Heart left ventricle (tissue), 13 donors: ENCODE measurements at regions not wholly inside any gene's neighbourhood (a gene's known extent, or its start where the extent isn't known, plus 50 kb on each side); places are given as distances from the start of the nearest gene placed in this dataset.
"Not testable (repeated sequence)": the region's sequence is repeated elsewhere in the genome, so short reads cannot be mapped to it uniquely, and the experiment has no call there.

Experiments
- CTCF ChIP-seq, 12 donors: fragments of 200-600 bp; sonication (generic) in 4 of 12; IDR thresholded peaks; one replicate each; pipeline versions ENCODE4 v1.5.0 to v1.8.0; 2018 to 2022; ENCODE audit warnings: antibody characterized with exemption in 12 of 12, mild to moderate bottlenecking in 5 of 12
- POLR2A ChIP-seq, 2 donors: fragments of 450-650 bp; IDR thresholded peaks; one replicate each; pipeline ENCODE4 v1.6.1; 2017; ENCODE audit warnings: antibody characterized with exemption in 2 of 2, mild to moderate bottlenecking in 2 of 2, moderate library complexity in 2 of 2
- donor health status: ischemic (EF 13 %, LVEDD 7.1; RV severe dilation, severe dysfunction).
- donor health status: DM: no; HTN: yes; CAD: no.
- donor health status: DM: no; HTN: no; CAD: no.
- donor health status: ischemic (EF 25% LVEDD 6.9; RV normal size, moderate dysfunction).
- donor health status: ischemic (EF 25% LVEDD 5.7; RV mildly dilated, moderate dysfunction).
- donor health status: ischemic (EF 35%, LVEDD 5.7; RV mildly dilated, moderate dysfunction).
- donor health status: nonischemic (EF 11% LVEDD 7.7; RV severe dilation, severe dysfunction).
- donor health status: DM: yes; HTN: yes; CAD: no.
- donor health status: PGD.
- donor health status: ischemic (EF 29% LVEDD 5.4; RV normal size, mild dysfunction).
- donor health status: nonischemic (EF 23%, LVEDD 6.1; RV moderate dilation, normal function).

GRCh38 chr20:30975859-30976258, 281.6 kb upstream of the DEFB115 start:
- TF ChIP-seq POLR2A, CTCF (IDR thresholded peaks at IDR 0.05): not testable (repeated sequence)
